K562 (cell line): ENCODE measurements at regions not wholly inside any gene's neighbourhood (a gene's known extent, or its start where the extent isn't known, plus 50 kb on each side); places are given as distances from the start of the nearest gene placed in this dataset.

Experiments used
- ATAC-seq: fragments of 200-7000 bp; cut with Tn5 transposase; 3 replicates; pipeline ENCODE4 v1.9.1; 2020; ENCODE audit warnings: moderate library complexity
- BruUV-seq: library from RNA; stranded (reverse); fragments of 400-500 nt; replicated peaks from 2 replicates; lab custom pipeline; 2021; lab: Mats Ljungman, UMichigan
- CTCF ChIA-PET: fragments of 300-600 bp; formaldehyde crosslinking; extraction: SDS; loops from one replicate; lab custom pipeline; 2021; ENCODE audit warnings: low intra/inter-chr PET ratio; lab: Yijun Ruan, JAX
- POLR2A ChIA-PET: fragments of 300-600, 350-650 bp; sonication (Branson Sonifier 250); formaldehyde crosslinking; extraction: SDS; loops from one replicate; lab custom pipeline; 2021; ENCODE audit warnings: antibody characterized with exemption, inconsistent platforms; lab: Yijun Ruan, JAX
- DNase-seq, 4 experiments: peaks; one replicate each; pipeline versions ENCODE4 v3.0.0 to v3.0.0-alpha.2; 2011 to 2018; ENCODE audit warnings: low spot score in 3 of 4, mixed read lengths in 3 of 4; ENCODE audit errors: extremely low read depth in 1 of 4
- FAIRE-seq: peaks from 2 replicates; lab custom pipeline; 2011; peaks lifted over from hg19 to GRCh38; lab: Jason Lieb, UNC
- H2AFZ ChIP-seq: 2 replicates; pipeline ENCODE4 v1.6.0; 2011; ENCODE audit warnings: low read depth, low read length, control low read depth, inconsistent platforms
- H3K27ac ChIP-seq: fragments of 200-600 bp; 3 replicates; pipeline ENCODE4 v1.8.0; 2011; ENCODE audit warnings: low read depth, mild to moderate bottlenecking, control low read depth, inconsistent platforms, low read length, moderate library complexity, mixed read lengths; ENCODE audit errors: extremely low read depth
- H3K27me3 ChIP-seq, 2 experiments: fragments of 300-600 bp in 1 of 2; 2 replicates in 1 of 2; 3 replicates in 1 of 2; pipeline versions ENCODE4 v1.6.0 to v1.8.0; 2011; ENCODE audit warnings: inconsistent platforms in 2 of 2, low read length in 2 of 2, mild to moderate bottlenecking in 1 of 2, mixed read lengths in 1 of 2, moderate library complexity in 1 of 2; ENCODE audit not compliant: control insufficient read depth in 2 of 2, insufficient read depth in 2 of 2
- H3K36me3 ChIP-seq: fragments of 300-600 bp; 3 replicates; pipeline ENCODE4 v1.8.0; 2011; ENCODE audit warnings: mild to moderate bottlenecking, low read length, inconsistent platforms; ENCODE audit not compliant: control insufficient read depth, insufficient read depth
- H3K4me1 ChIP-seq, 2 experiments: fragments of 200-600 bp in 1 of 2; replicated peaks in 1 of 2; 2 replicates in 1 of 2; 3 replicates in 1 of 2; pipeline versions ENCODE4 v1.5.1 to v1.8.0; 2011; ENCODE audit warnings: inconsistent platforms in 2 of 2, low read length in 2 of 2, mild to moderate bottlenecking in 1 of 2, mixed read lengths in 1 of 2, moderate library complexity in 1 of 2; ENCODE audit not compliant: control insufficient read depth in 2 of 2, insufficient read depth in 2 of 2
- H3K4me2 ChIP-seq: 2 replicates; pipeline ENCODE4 v1.6.1; 2011; ENCODE audit warnings: low read length, control low read depth, inconsistent platforms, mixed read lengths; ENCODE audit not compliant: insufficient read depth
- H3K4me3 ChIP-seq: fragments of 200-600 bp; sonication (generic), shearing (Covaris generic); 2 replicates; pipeline ENCODE4 v1.5.1; 2016; ENCODE audit warnings: control low read depth, inconsistent platforms
- H3K79me2 ChIP-seq: fragments of 200-600 bp; 3 replicates; pipeline ENCODE4 v1.8.0; 2011; ENCODE audit warnings: low read length, inconsistent platforms; ENCODE audit not compliant: control insufficient read depth, insufficient read depth
- H3K9ac ChIP-seq, 2 experiments: 2 replicates each; pipeline versions ENCODE4 v1.6.0 to v1.6.1; 2011; ENCODE audit warnings: low read depth in 2 of 2, low read length in 2 of 2, control low read depth in 1 of 2, inconsistent platforms in 1 of 2, mild to moderate bottlenecking in 1 of 2, mixed read lengths in 1 of 2; ENCODE audit not compliant: insufficient read depth in 1 of 2
- H3K9me1 ChIP-seq: one replicate; pipeline ENCODE4 v1.6.0; 2011; ENCODE audit warnings: inconsistent platforms, mild to moderate bottlenecking, low read length, moderate library complexity; ENCODE audit not compliant: control insufficient read depth, insufficient read depth
- H3K9me3 ChIP-seq: replicated peaks from 2 replicates; pipeline ENCODE4 v1.5.1; 2011; ENCODE audit warnings: low read depth, low read length, inconsistent platforms; ENCODE audit not compliant: control insufficient read depth, insufficient read depth
- H4K20me1 ChIP-seq: replicated peaks from 2 replicates; pipeline ENCODE4 v1.6.1; 2011; ENCODE audit warnings: low read length, inconsistent platforms, mixed read lengths; ENCODE audit not compliant: control insufficient read depth, insufficient read depth
- ATF1 ChIP-seq, 2 experiments: fragments of 450-650 bp in 1 of 2; IDR thresholded peaks; 2 replicates each; pipeline ENCODE4 v1.6.1; 2016; ENCODE audit warnings: missing compliant biosample characterization in 1 of 2, missing genetic modification characterization in 1 of 2
- CAMTA2 ChIP-seq: fragments of 250-450 bp; sonication (Bioruptor Pico); conservative IDR thresholded peaks from 2 replicates; pipeline ENCODE4 v1.5.1; 2022
- CCAR2 ChIP-seq: fragments of 200-400 bp; formaldehyde crosslinking; IDR thresholded peaks from 2 replicates; pipeline ENCODE4 v1.6.1; 2017; ENCODE audit warnings: mild to moderate bottlenecking, low read depth, low read length
- CHD2 ChIP-seq: IDR thresholded peaks from 2 replicates; pipeline ENCODE4 v1.6.1; 2011; ENCODE audit warnings: low read depth, low read length
- FOXJ2 ChIP-seq: fragments of 200-800 bp; sonication (Bioruptor generic); IDR thresholded peaks from 2 replicates; pipeline ENCODE4 v1.6.1; 2016; ENCODE audit warnings: missing genetic modification characterization, missing compliant biosample characterization
- GTF2E2 ChIP-seq: fragments of 200-800 bp; sonication (Bioruptor generic); IDR thresholded peaks from 2 replicates; pipeline ENCODE4 v1.6.1; 2016; ENCODE audit warnings: missing genetic modification characterization, missing compliant biosample characterization
- HDGF ChIP-seq: fragments of 450-650 bp; IDR thresholded peaks from 2 replicates; pipeline ENCODE4 v1.6.1; 2016
- KAT2B ChIP-seq: IDR thresholded peaks from one replicate; pipeline ENCODE4 v1.6.1; 2012; ENCODE audit warnings: low read depth, mild to moderate bottlenecking, control low read depth, inconsistent platforms, low read length, moderate library complexity
- KDM4B ChIP-seq, 2 experiments: fragments of 450-650 bp in 1 of 2; sonication (generic) in 1 of 2; IDR thresholded peaks; 2 replicates each; pipeline ENCODE4 v1.6.1; 2016 to 2017; ENCODE audit warnings: borderline replicate concordance in 2 of 2, antibody characterized with exemption in 1 of 2, low read depth in 1 of 2, mild to moderate bottlenecking in 1 of 2
- POLR2H ChIP-seq: IDR thresholded peaks from 2 replicates; pipeline ENCODE4 v1.6.1; 2016; ENCODE audit warnings: missing genetic modification characterization, low read depth, mild to moderate bottlenecking, control low read depth, missing compliant biosample characterization, moderate library complexity
- TFAM ChIP-seq: fragments of 250-450 bp; sonication (Bioruptor Pico); conservative IDR thresholded peaks from 2 replicates; pipeline ENCODE4 v1.5.0; 2021; ENCODE audit warnings: mild to moderate bottlenecking, moderate library complexity
- USF2 ChIP-seq: sonication (generic); formaldehyde crosslinking; IDR thresholded peaks from 2 replicates; pipeline ENCODE4 v1.5.0; 2020; ENCODE audit warnings: missing genetic modification reagents
- ZBTB8A ChIP-seq: fragments of 450-650 bp; IDR thresholded peaks from 2 replicates; pipeline ENCODE4 v1.6.1; 2018; ENCODE audit warnings: mild to moderate bottlenecking, moderate library complexity; ENCODE audit not compliant: partially characterized antibody
- ZNF282 ChIP-seq: sonication (generic); formaldehyde crosslinking; IDR thresholded peaks from 2 replicates; pipeline ENCODE4 v1.8.1; 2023; ENCODE audit warnings: missing genetic modification reagents
- WGBS: fragments of 100-300 bp; shearing (Covaris generic); methylation state at CpG from one replicate; pipeline ENCODE4 v1.1.6; 2016; ENCODE audit warnings: low coverage, mixed read lengths; ENCODE audit not compliant: insufficient coverage; ENCODE audit errors: missing lambda C conversion rate; 5-methylcytosine and 5-hydroxymethylcytosine counted together
- in situ Hi-C: fragments of 300-500 bp; cut with MboI; formaldehyde crosslinking; loops from 4 replicates; pipeline ENCODE4 v1.15.0; 2018; ENCODE audit warnings: inconsistent platforms, mixed read lengths
- intact Hi-C: fragments of 100-400 bp; cut with micrococcal nuclease; formaldehyde crosslinking; loops from 2 replicates; pipeline ENCODE4 v1.14.2; 2022
- TF ChIP-seq, protein P1 (sequence below): fragments of 200-400 bp; formaldehyde crosslinking; IDR thresholded peaks from 2 replicates; pipeline ENCODE4 v1.6.1; 2017; ENCODE audit warnings: mild to moderate bottlenecking, low read depth, low read length, moderate library complexity
- TF ChIP-seq, protein P2 (sequence below): fragments of 150-350 bp; conservative IDR thresholded peaks from 2 replicates; pipeline ENCODE4 v1.6.1; 2014; ENCODE audit warnings: low read length
- TF ChIP-seq, protein P3 (sequence below): fragments of 250-450 bp; sonication (Bioruptor Pico); IDR thresholded peaks from 2 replicates; pipeline ENCODE4 v1.5.0; 2021

GRCh38 chr14:39868949-39869348, 436.7 kb upstream of the FBXO33 start:
- intact Hi-C loops (no loop called here), in situ Hi-C loops (no loop called here)
- DNase-seq (no peak), ATAC-seq (no peak), FAIRE-seq (no peak)
- H3K4me3 ChIP-seq: no peak overlapping the region
- 0% methylated on average over 1 of the region's 1 CpG for WGBS
- BruUV-seq: no TSS peak
- no peak overlapping the region for H2AFZ ChIP-seq
- H3K36me3 ChIP-seq: no peaks in the 10 kb centered on the region
- ChIA-PET CTCF (no interaction called here), POLR2A (no interaction called here)
- no peaks in the 10 kb centered on the region for H3K4me1 ChIP-seq
- H3K9me1 ChIP-seq: no peaks in the 10 kb centered on the region
- H3K27me3 ChIP-seq: no peaks in the 10 kb centered on the region
- no peak overlapping the region for H3K27ac ChIP-seq
- no peak for TF ChIP-seq FOXJ2 (tag)
- TF ChIP-seq GTF2E2: no peak
- TF ChIP-seq CCAR2: no peak
- TF ChIP-seq ATF1 (CRISPR knock-in tag; IDR thresholded peaks at IDR 0.05): no peak
- TF ChIP-seq ATF1 (tag; IDR thresholded peaks at IDR 0.05): no peak
- TF ChIP-seq, protein P1, sequence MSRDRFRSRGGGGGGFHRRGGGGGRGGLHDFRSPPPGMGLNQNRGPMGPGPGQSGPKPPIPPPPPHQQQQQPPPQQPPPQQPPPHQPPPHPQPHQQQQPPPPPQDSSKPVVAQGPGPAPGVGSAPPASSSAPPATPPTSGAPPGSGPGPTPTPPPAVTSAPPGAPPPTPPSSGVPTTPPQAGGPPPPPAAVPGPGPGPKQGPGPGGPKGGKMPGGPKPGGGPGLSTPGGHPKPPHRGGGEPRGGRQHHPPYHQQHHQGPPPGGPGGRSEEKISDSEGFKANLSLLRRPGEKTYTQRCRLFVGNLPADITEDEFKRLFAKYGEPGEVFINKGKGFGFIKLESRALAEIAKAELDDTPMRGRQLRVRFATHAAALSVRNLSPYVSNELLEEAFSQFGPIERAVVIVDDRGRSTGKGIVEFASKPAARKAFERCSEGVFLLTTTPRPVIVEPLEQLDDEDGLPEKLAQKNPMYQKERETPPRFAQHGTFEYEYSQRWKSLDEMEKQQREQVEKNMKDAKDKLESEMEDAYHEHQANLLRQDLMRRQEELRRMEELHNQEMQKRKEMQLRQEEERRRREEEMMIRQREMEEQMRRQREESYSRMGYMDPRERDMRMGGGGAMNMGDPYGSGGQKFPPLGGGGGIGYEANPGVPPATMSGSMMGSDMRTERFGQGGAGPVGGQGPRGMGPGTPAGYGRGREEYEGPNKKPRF: no peak
- no peak for TF ChIP-seq POLR2H (tag)
- no peak for TF ChIP-seq KAT2B
- no peak for TF ChIP-seq ZBTB8A
- no peak for TF ChIP-seq USF2
- no peak for TF ChIP-seq ZNF282 (CRISPR knock-in tag)
- no peak for TF ChIP-seq HDGF
- no peak for TF ChIP-seq CAMTA2 (CRISPR knock-in tag)
- TF ChIP-seq, protein P2, sequence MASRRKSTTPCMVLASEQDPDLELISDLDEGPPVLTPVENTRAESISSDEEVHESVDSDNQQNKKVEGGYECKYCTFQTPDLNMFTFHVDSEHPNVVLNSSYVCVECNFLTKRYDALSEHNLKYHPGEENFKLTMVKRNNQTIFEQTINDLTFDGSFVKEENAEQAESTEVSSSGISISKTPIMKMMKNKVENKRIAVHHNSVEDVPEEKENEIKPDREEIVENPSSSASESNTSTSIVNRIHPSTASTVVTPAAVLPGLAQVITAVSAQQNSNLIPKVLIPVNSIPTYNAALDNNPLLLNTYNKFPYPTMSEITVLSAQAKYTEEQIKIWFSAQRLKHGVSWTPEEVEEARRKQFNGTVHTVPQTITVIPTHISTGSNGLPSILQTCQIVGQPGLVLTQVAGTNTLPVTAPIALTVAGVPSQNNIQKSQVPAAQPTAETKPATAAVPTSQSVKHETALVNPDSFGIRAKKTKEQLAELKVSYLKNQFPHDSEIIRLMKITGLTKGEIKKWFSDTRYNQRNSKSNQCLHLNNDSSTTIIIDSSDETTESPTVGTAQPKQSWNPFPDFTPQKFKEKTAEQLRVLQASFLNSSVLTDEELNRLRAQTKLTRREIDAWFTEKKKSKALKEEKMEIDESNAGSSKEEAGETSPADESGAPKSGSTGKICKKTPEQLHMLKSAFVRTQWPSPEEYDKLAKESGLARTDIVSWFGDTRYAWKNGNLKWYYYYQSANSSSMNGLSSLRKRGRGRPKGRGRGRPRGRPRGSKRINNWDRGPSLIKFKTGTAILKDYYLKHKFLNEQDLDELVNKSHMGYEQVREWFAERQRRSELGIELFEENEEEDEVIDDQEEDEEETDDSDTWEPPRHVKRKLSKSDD: no peak
- no peak for TF ChIP-seq CHD2
- TF ChIP-seq KDM4B (IDR thresholded peaks at IDR 0.05; ENCODE audit: borderline replicate concordance in 2 of 2, low read depth in 1 of 2): no peak
- no peak for TF ChIP-seq TFAM (CRISPR knock-in tag)
- TF ChIP-seq, protein P3, sequence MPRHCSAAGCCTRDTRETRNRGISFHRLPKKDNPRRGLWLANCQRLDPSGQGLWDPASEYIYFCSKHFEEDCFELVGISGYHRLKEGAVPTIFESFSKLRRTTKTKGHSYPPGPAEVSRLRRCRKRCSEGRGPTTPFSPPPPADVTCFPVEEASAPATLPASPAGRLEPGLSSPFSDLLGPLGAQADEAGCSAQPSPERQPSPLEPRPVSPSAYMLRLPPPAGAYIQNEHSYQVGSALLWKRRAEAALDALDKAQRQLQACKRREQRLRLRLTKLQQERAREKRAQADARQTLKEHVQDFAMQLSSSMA: no peak
- no peak overlapping the region for H3K9ac ChIP-seq
- no peak overlapping the region for H3K4me2 ChIP-seq
- no peaks in the 10 kb centered on the region for H3K79me2 ChIP-seq
- H3K9me3 ChIP-seq: no peaks in the 10 kb centered on the region
- H4K20me1 ChIP-seq: no peaks in the 10 kb centered on the region
